ENCODE measurements at regions not wholly inside any gene's neighbourhood (a gene's known extent, or its start where the extent isn't known, plus 50 kb on each side); places are given as distances from the start of the nearest gene placed in this dataset.

GRCh38 chr6:87826424-87826823 is 124.4 kb upstream of the AKIRIN2 start:
- no peak for TF ChIP-seq POLR2A (IDR thresholded peaks at IDR 0.05)
- no peak for TF ChIP-seq EP300 (IDR thresholded peaks at IDR 0.05)
- TF ChIP-seq CTCF (IDR thresholded peaks at IDR 0.05) = no peak
- Histone ChIP-seq H3K4me1 (ENCODE audit: insufficient read depth) (peaks cover 2% of the 10 kb centered on the region), H3K27me3 (no peaks in the 10 kb centered on the region), H3K36me3 (no peaks in the 10 kb centered on the region), H3K4me3 (no peak overlapping the region), H3K9me3 (no peaks in the 10 kb centered on the region), H3K27ac (no peak overlapping the region)
- 82 to 89% (median 89%) methylated on average over 2 of the region's 2 CpGs for WGBS, 3 donors
- no peak for DNase-seq
- intact Hi-C loops (cut with DNase I) = no loop called here

- Histone ChIP-seq H3K4me3 (no peak overlapping the region), H3K27ac (no peak overlapping the region), H3K36me3 (no peaks in the 10 kb centered on the region), H3K4me1 (ENCODE audit: insufficient read depth) (peaks cover 2% of the 10 kb centered on the region), H3K27me3 (no peaks in the 10 kb centered on the region), H3K9me3 (no peaks in the 10 kb centered on the region)
- WGBS, 3 donors = 80 to 91% (median 86%) methylated on average over 2 of the region's 2 CpGs
- TF ChIP-seq CTCF (IDR thresholded peaks at IDR 0.05) (no peak), POLR2A (IDR thresholded peaks at IDR 0.05) (no peak), EP300 (IDR thresholded peaks at IDR 0.05) (no peak)
- no peak for DNase-seq
- intact Hi-C loops (cut with DNase I) = no loop called here
Measured at GRCh38 chr6:87825821-87826221, 123.8 kb upstream of the AKIRIN2 start.

- no peaks in the 10 kb centered on the region for H3K27me3 ChIP-seq
- no peaks in the 10 kb centered on the region for H3K36me3 ChIP-seq
- 26 to 48% (median 45%) methylated on average over 2 of the region's 2 CpGs for WGBS, 3 donors
- peaks cover 2% of the 10 kb centered on the region for H3K4me1 ChIP-seq (ENCODE audit: insufficient read depth)
- no peak overlapping the region for H3K4me3 ChIP-seq
- H3K27ac ChIP-seq = no peak overlapping the region
- no peaks in the 10 kb centered on the region for H3K9me3 ChIP-seq
- no peak for DNase-seq
- TF ChIP-seq CTCF (IDR thresholded peaks at IDR 0.05) (no peak), POLR2A (IDR thresholded peaks at IDR 0.05) (no peak)
- intact Hi-C loops (cut with DNase I) = no loop called here
Measured at GRCh38 chr6:87824958-87825491, 123.0 kb upstream of the AKIRIN2 start.

- Histone ChIP-seq H3K9me3 (no peaks in the 10 kb centered on the region), H3K27me3 (no peaks in the 10 kb centered on the region), H3K4me3 (no peak overlapping the region), H3K4me1 (ENCODE audit: insufficient read depth) (peaks cover 5% of the 10 kb centered on the region), H3K27ac (no peak overlapping the region), H3K36me3 (no peaks in the 10 kb centered on the region)
- no peak for TF ChIP-seq POLR2A (IDR thresholded peaks at IDR 0.05)
- no peak for TF ChIP-seq EP300 (IDR thresholded peaks at IDR 0.05)
- no peak for TF ChIP-seq CTCF (IDR thresholded peaks at IDR 0.05)
- intact Hi-C loops (cut with DNase I) = no loop called here
- DNase-seq = no peak
Measured at GRCh38 chr6:87822011-87822410, 120.0 kb upstream of the AKIRIN2 start.

Data from ovary (tissue), 7 donors.